Superior temporal gyrus (tissue), 1 donor: ENCODE measurements at regions not wholly inside any gene's neighbourhood (a gene's known extent, or its start where the extent isn't known, plus 50 kb on each side); places are given as distances from the start of the nearest gene placed in this dataset.
A peak's percentile ranks its signal among the peaks of the same experiment; 100 is the strongest.
"Not testable (repeated sequence)": the region's sequence is repeated elsewhere in the genome, so short reads cannot be mapped to it uniquely, and the experiment has no call there.

Source experiments
- DNase-seq: peaks from one replicate; pipeline ENCODE4 v3.0.0-alpha.2; 2016; ENCODE audit errors: extremely low spot score

DNA sequence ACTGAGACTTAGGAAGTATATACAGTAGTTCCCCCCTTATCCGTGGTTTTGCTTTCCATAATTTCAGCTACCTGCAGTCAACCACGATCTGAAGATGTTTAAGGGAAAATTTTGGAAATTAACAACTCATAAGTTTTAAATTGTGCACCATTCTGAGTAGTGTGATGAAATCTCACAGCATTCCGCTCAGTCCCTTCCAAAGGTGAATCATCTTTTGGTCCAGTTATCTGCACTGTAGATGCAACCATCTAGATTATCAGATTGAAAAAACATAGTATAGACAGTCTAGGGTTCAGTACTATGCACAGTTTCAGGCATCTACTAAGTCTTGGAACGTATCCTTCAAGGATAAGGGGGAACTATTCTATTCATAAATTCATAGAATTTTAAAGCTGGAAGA, 109.0 kb downstream of the ANXA3 start:
- DNase-seq = no peak

DNA sequence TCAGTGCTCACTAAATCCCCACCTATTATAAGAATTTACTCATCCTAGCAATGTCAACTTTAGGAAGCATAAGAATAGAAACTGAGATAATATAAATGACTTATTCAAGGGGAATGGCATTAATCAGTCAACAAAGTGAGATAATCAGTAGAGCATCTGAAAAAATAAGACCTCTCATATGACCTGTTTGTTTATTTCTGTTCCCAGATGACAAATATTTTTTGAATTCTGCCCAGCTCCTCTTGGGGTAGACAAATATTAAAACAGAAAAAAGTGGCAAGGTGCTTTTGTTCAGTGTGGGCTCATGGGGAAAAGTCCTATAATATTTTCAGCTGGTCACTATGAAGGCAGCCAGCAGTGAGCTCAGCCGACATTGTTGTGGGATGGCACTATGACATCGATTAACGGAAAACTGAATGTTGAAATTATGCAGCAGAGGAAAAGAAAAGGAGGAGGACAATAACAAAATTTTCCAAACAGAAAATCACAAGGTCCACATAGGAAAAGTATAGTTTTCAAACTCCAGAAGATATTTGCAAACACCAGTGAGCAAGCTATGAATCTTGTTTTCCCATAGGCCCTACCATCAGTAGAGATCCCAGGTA, 109.6 kb downstream of the ANXA3 start:
- no peak for DNase-seq

DNA sequence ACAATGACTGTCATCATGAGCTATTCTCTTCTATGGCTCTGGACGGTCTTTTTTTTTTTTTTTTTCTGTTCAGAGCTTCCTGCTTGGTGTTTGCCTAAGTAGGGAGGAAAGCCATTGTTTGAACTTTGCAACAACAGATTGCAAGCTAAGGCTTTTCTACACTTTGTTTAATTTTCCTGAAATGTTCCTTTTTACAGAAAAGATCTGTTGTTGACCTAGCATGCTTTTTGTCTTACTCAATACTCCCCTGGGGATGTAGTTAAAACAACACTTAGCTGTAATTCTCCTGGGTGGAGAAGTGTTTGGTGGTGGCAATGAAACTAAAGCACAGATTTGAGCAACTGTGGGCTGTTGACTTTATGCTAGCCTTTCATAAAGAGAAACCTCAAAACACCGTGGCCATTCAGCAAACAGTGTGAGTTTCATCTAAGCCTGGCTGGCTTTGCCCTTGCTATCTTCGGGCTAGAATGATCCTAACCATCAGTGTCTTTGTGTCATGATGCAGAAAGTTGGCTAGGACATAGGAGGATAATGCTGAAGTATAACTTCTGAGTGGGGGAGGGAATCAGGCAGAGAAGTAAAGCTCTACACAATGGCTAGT, 110.5 kb downstream of the ANXA3 start:
- DNase-seq = peak; percentile 41

DNA sequence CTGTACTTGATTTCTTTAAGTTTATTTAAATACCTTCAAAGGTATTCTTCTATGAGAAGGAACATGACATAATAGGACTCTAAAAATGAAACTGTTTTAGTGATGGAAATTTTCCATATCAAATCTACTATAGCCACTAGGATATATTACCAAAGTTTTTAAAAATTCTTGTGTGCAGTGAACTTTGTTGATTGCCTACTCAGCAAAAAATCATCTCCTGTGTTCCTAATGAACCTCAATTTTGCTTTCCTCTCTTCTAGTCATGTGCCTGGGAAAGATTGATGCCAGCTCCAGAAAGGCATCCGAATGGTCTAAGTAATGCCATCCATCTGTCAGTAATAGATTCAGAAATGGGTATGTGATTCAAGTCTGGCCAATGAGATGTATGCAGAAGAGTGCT, 111.1 kb downstream of the ANXA3 start:
- DNase-seq = no peak

DNA sequence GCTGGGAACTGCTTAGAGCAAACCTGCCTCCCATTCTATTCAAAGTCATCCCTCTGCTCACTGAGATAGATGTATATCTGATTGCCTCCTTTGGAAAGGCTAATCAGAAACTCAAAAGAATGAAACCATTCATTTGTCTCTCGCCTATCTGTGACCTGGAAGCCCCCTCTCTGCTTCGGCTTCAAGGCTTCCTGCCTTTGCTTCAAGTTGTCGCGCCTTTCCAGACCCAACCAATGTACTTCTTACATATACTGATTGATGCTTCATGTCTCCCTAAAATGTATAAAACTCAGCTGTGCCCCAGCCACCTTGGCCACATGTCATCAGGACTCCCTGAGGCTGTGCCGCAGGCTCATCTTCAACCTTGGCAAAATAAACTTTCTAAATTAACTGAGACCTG, 111.9 kb upstream of the BMP2K start:
- not testable (repeated sequence) for DNase-seq

DNA sequence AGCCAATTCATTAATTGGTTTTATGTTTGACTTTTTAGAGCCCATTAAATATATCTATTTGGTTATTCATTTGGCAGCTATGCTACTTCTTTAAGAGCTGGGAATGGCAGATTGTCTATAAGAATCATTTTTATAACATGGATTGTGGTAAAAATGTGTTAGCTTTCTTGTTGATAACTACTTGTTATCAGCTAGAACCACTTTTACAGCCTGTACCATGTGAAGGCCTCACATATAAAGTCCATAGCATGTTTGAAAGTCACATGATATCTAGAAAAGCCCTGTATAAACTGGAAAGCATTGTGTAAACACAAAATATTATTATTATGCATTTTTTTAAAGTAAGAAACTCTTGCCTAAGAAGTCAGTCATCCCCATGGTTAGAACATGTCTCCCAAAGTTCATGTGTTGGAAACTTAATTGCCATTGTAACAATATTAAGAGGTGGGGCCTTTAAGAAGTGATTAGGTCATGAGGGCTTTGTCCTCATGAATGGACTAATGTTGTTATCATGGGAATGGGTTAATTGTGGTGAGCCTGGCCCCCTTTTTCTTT, 110.9 kb upstream of the BMP2K start:
- no peak for DNase-seq

DNA sequence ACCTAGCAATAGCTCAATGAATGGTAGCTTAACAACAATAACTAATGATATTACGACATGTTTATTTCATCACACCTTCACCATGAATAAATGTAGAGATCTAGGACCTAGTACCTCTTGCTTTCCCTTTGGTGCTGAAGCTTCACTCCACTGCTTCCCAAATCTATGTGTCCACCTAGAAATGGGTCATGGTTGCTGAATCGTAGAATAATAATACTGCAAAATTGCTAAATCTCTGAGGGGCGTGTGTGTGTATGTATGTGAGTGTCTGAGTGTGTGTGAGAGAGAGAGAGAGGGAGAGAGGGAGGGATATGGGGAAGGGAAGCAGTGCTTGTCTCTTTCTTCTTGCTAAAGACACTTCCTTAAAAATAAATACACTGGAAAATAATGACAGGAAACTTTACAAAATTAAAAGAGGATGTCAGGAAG, 109.3 kb upstream of the BMP2K start:
- no peak for DNase-seq

DNA sequence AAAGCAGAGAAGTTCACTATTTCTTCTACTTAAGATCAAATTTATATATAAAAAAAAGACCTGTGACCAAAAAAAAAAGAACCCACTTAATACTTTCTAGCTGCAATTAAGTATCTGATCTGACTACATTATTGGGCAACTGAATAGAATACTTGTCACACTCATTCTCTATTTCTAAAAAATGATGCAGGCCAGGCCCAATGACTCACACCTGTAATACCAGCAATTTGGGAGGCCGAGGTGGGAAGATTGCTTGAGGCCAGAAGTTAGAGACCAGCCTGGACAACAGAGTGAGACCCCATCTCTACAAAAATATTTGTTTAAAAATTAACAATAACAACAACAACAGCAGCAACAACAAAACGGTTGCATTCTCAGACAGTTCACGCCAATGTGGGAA, 108.8 kb upstream of the BMP2K start:
- no peak for DNase-seq

DNA sequence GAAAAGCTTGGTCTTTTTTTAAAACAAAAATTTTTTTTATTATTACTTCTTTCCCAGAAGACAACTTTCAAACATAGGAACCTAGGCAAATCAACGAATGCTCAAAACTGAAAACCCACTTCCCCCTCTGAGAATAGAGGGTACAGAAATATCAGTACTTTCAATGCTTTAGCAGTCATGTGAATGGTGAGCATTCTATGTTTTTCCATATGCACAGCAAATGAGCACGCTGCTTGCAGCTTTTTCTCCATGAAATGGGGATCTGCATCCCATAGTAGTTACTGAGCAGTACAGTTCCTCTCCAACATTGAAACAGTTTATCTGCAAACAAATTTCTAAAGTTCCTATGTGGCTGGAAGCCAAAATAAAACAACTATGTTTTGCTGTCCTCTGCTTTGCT, 108.4 kb upstream of the BMP2K start:
- DNase-seq = no peak

DNA sequence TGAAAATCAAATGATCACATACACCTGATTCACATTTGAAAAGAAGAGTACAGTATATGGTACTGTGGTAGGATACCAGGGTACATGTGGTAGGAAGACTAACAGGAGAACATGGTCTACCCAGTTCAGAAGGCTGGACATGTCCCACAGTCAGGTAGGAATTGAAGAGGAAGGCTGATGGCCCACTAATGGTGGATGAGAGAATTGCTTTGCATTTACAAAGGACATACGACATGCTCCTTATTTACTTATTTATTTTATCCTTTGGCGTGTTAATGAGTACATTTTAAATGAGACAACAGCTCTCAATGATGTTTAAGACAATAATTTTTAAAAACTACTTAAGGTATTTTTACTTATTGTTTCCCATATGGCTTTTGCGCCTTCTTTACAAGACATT, 106.7 kb upstream of the BMP2K start:
- DNase-seq = no peak

DNA sequence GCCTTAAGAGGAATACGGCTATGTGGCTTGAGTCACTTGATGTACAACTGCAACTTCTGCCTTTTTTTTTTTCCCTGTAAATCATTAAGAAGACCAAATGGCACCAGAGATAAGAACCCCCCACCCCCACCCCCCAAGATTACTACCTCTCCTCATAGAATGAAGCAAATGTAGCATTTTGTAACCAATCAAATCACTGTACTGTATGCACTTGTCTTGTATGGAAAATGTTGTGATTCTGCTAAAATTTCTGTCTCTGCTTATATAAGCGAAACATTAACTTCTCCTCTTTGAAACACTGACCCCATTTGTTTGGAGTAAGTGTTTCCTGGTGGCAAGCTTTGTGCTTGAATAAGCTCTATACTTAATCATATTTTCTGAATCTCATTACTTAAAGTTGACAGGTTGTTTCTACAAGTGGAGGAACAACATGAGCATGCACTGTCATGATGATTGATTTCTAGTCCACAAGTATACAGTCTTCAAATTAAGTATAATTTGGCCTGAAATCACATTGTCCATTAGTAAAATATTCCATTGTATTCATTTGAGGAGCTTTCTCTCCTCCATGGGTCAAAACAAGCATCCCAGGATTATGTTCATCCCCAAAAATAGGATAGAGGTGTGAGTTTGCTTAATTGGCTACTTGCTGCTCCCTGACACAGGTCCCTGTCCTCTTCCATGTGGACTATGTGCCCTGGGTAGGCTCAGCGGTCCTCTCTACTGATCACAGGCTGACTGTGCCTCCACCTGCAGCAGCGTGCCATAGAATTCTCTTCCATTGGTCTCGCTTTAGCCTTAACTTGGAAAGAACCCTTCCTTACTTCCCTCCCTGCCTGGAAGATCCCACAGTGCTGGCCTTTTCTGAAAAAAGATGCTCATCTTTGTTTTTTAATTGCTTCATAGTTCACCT, 104.0 kb upstream of the BMP2K start:
- DNase-seq = no peak

DNA sequence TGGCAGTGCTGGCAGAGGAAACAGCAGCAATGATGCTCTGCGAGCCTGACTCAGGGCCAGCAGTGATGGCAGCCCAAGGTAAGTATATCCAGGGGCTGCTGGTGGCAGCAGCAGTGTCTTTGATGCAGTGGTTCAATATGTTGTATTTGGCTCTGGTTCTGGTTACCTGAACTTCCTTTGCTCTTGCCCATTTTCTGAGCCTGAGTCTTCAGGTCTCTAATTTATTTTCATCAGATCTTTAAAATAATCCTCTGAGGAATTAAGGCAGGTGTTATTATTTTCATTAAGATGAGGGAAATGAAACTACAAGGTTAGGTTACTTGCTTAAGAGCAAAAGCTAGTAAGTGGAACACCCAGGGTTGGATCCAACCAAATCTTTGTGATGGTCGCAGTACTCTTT, 102.8 kb upstream of the BMP2K start:
- no peak for DNase-seq

DNA sequence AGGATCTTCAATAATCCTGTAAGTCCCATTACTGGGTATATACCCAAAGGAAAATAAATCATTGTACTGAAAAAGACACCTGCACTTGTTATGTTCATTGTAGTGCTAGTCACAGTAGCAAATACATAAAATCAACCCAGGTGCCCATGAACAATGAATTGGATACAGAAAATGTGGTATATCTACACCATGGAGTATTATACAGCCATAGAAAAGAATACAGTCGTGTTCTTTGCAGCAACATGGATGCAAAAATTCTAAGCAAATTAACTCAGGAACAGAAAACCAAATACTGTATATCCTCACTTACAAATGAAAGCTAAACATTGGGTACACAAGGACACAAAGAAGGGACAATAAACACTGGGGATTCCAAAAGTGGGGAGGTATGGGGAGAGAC, 100.8 kb upstream of the BMP2K start:
- DNase-seq = no peak

DNA sequence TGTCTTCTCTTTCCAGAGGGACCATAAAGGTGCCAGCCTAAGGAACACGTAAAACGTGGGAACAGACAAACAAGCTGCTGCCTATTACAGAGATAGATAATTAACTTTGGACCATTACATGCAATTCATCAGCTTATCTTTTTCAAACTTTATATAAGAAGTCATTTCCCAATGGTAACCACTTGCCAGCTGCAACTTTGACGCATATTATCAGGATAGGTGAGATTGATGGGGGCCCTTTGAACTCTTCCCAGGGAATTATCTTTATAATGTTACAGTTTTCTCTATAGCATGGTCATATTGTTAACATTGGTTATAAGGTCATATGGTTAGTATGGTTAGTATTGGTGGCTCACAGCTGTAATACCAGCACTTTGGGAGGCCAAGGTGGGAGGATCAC, 94.1 kb upstream of the BMP2K start:
- no peak for DNase-seq

DNA sequence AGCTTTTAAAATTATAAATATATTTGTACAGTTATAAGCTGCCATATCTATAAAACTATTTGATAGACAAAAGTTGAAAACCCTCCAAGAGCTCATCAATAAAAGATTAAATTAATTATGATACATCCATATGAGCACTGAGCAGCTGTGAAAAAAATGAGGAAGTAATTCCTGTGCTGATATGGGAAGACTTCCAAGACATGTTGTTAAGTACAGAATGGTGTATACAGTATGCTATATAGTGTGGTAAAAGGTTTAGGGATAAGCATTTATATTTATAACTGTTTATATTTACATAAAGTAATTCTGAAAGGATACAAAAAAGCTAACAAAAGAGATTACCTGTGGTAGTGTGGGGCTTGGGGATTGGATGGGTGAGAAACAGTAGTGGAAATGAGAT, 92.8 kb upstream of the BMP2K start:
- DNase-seq = no peak

DNA sequence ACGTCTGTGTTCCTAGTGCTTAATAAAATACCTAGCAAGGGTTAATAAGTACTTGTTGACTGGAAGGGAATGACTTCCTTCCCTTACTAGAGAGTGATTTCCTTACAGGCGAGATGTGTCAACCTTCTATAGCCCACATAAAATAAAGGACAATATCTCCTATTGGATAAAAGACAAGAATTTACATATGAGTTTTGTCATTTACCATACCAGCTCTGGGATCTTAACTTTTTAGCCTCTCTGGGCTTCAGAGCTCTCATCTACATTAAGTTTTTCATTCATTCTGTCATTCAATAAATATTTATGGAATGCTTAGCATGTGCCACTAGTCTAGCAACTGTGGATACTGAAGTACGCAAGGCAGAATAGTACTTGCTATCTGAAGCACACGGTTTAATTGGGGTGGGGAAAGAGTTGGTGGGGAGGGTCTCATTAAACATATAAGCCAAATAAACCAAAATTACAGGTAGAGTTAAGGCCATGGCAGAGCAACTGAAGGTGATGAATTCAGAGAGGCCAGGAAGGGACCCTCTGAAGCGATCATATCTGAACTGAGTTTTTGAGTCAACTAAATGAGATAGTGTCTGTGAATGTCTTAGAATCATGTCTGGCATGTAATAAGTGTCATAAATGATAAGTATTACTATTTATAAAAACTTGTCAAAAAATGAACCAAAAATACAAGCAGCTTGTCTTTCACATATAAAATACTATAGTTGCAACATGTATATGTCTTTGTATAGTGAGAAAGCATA, 91.6 kb upstream of the BMP2K start:
- DNase-seq = no peak

DNA sequence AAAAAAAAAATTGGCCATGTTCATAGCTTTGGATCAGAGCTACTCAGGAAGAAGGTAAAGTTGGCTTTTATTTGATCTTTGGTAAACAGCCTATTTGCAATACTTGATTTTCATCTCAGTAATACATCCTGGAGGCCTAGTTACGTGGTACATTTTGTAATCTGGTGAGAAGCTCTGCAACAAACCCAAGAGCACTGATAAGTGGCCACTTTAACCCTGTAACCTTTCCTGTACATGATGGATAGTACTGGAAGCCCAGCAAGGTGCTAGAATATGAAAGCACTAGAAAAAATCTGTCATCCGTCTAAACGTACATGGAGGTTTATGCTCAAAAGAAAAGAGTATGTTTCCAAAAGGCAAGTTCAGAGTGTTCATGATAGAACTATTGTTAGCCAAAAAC, 88.3 kb upstream of the BMP2K start:
- DNase-seq = no peak

DNA sequence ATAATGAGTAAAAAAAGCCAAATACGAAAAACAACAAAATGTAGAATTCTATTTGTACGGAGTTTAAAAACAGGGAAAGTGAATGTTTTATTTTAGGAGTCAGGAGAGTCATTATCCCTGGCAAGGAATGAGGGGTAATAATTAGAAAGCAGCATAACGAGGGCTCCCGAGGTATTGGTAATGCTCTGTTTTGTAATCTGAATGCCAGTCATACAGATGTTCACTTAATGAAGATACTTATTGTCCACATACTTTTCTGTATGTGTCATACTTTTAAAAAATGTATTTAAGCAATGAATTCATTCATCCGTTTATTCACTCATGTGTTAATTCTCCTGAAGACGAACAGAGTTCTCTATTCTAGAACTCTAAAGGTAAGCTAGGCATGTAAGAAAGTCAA, 87.8 kb upstream of the BMP2K start:
- no peak for DNase-seq

DNA sequence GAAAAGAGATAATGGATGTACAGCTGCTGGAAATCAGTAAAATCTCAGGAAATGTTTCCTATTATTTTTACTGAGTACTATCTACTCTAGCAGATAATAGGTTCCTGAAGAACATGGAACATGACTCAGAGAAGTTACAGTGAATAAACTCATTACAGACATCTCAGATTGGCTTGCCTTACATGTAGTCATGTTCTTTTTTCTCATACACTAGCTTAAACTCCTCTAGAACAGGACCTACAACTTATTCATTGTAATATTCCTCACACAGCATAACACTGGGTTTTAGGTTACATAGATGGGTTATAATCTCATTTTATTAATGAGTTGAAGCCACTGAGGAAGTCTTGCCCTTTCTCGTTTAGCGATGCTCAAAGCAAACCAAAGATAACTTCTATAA, 86.9 kb upstream of the BMP2K start:
- DNase-seq = no peak

DNA sequence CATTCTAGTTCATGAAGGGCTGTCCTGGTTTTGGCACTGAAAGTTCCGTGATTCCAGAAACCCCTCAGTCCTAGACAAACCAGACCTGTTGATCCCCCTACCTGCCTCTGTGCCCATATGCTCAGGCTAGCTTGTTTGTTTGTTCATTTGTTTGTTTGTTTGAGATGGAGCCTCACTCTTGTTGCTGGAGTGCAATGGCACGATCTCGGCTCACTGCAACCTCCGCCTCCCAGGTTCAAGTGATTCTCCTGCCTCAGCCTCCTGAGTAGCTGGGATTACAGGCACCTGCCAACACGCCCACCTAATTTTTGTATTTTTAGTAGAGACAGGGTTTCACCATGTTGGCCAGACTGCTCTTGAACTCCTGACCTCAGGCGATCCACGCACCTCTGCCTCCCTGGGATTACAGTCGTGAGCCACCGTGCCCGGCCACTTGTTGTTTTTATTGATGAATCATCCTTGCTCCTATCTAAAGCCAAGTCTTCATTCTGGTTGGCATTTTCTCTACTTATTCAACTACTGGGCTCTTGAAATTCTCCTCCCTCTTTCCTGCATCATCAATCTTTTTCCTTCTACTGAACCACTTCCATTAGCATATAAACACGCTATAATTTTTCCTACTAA, 86.3 kb upstream of the BMP2K start:
- DNase-seq = no peak

DNA sequence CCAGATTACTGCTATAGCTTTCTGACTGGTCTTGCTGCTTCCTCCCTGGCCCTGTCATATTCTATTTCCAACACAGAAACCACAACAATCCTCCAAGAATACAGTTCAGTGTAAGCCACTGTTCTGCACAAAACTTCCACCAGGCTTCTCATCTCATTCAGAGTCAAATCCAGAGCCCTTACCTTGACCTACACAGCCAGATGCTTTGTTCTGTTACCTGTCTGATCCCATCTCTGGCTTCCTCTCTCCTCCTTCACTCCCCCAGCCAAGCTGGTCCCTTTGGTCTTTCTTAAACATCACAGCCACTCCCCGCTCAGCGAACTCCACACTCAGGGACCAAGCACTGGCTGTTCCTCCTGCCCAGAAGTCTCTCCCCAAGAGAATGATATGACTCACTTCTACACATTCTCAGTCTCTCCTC, 84.8 kb upstream of the BMP2K start:
- no peak for DNase-seq
